ENCODE measurements at regions not wholly inside any gene's neighbourhood (a gene's known extent, or its start where the extent isn't known, plus 50 kb on each side); places are given as distances from the start of the nearest gene placed in this dataset.
A peak's percentile ranks its signal among the peaks of the same experiment; 100 is the strongest.

DNA sequence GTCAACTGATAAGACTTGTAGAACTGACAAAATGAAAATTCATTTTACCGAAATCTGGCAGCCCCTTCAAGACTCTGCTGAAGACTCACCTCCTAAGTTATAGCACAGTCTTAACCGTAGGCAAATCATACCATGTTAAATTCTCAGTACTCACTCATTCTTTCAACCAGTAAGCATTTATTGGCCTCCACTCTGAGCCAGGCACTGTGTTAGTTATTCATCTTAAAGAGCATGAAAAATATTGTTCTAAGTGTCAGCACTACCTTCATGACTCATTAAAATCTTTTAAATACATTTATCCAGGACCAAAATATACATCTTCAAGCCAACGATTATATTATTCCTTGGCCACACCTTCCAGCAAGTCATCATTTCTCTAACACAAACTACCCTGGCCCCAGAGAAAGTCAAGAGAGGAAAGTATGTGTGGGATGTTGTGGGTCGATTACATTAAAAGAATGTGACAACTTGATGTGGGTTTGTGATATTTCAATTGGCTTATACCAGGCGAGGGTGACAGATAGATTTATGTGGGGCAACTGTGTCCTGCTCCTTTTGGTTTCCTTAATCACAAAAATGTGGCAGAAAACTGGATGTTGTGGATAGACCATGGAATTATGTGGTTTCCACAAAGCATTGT lies 55.0 kb downstream of the TMEM30B start:
- Histone ChIP-seq H3K27me3 (no peaks in the 10 kb centered on the region), H3K4me3 (no peak overlapping the region), H3K27ac (no peak overlapping the region), H3K36me3 (no peaks in the 10 kb centered on the region), H3K4me1 (peaks cover 0 to 6% (median 0%) of the 10 kb centered on the region in 4 donors), H3K9me3 (no peaks in the 10 kb centered on the region)
- no peak for TF ChIP-seq POLR2A (IDR thresholded peaks at IDR 0.05)
- no peak for TF ChIP-seq POLR2AphosphoS5 (IDR thresholded peaks at IDR 0.05)
- TF ChIP-seq, protein P1, sequence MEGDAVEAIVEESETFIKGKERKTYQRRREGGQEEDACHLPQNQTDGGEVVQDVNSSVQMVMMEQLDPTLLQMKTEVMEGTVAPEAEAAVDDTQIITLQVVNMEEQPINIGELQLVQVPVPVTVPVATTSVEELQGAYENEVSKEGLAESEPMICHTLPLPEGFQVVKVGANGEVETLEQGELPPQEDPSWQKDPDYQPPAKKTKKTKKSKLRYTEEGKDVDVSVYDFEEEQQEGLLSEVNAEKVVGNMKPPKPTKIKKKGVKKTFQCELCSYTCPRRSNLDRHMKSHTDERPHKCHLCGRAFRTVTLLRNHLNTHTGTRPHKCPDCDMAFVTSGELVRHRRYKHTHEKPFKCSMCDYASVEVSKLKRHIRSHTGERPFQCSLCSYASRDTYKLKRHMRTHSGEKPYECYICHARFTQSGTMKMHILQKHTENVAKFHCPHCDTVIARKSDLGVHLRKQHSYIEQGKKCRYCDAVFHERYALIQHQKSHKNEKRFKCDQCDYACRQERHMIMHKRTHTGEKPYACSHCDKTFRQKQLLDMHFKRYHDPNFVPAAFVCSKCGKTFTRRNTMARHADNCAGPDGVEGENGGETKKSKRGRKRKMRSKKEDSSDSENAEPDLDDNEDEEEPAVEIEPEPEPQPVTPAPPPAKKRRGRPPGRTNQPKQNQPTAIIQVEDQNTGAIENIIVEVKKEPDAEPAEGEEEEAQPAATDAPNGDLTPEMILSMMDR (IDR thresholded peaks at IDR 0.05): no peak
- TF ChIP-seq EP300 (IDR thresholded peaks at IDR 0.05): no peak
- DNase-seq: no peak
- 42 to 56% methylated on average over 5 of the region's 5 CpGs for WGBS, 2 donors
- no peak for ATAC-seq (ENCODE audit: low FRiP score in 2 of 2)

DNA sequence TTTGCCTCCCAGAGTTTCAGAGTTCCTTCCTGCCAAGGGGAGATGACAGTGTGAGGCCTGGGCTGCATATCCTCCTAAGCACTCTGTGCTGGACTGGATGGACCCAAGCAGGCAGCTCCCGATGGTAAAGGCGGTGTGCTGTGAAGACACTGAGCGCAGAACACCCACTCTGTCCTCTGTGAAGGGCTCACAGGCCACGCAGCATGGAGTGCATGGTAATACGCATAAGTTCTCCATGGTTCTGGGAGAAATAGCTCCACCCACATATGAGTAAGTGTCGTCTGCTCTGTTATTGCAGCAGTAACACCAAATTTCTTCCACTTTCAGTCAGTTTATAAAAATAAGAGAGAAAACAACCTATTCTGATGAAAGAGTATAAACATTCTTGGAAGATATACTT lies 55.8 kb downstream of the TMEM30B start:
- H3K4me3 ChIP-seq: no peak overlapping the region
- ATAC-seq (ENCODE audit: low FRiP score in 2 of 2) (peak in 1 of 2 donors; percentile 33), DNase-seq (no peak)
- WGBS, 2 donors: 82 to 89% methylated on average over 6 of the region's 6 CpGs
- no peaks in the 10 kb centered on the region for H3K27me3 ChIP-seq
- H3K36me3 ChIP-seq: no peaks in the 10 kb centered on the region
- H3K4me1 ChIP-seq: peaks cover 0 to 6% (median 0%) of the 10 kb centered on the region in 4 donors
- no peak overlapping the region for H3K27ac ChIP-seq
- no peak for TF ChIP-seq POLR2A (IDR thresholded peaks at IDR 0.05)
- TF ChIP-seq POLR2AphosphoS5 (IDR thresholded peaks at IDR 0.05): no peak
- H3K9me3 ChIP-seq: no peaks in the 10 kb centered on the region

DNA sequence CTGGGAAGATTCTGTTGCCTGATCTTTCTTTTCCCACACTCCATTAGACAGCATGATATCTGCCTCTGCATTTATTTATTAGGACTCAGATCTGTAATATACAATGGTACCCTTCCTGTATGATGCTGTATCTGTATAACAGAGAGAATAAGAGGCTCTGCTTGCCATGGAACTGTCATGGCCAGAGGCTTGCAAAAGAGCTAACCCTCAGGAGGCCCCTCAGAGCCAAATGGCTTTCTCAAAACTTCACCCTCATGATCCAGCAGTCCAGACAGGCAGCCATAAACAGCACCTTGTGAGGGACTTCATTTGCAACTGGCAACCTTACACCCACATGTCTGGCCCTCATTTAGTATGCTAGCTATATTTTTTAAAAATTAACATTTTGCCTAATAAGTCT lies 57.6 kb downstream of the TMEM30B start:
- no peak overlapping the region for H3K4me3 ChIP-seq
- no peak for DNase-seq
- H3K4me1 ChIP-seq: no peaks in the 10 kb centered on the region
- H3K36me3 ChIP-seq: no peaks in the 10 kb centered on the region
- no peak overlapping the region for H3K27ac ChIP-seq
- TF ChIP-seq EP300 (IDR thresholded peaks at IDR 0.05) (no peak), POLR2A (IDR thresholded peaks at IDR 0.05) (no peak), POLR2AphosphoS5 (IDR thresholded peaks at IDR 0.05) (no peak)
- TF ChIP-seq, protein P1 (IDR thresholded peaks at IDR 0.05): no peak
- H3K9me3 ChIP-seq: no peaks in the 10 kb centered on the region
- peak in 1 of 2 donors; percentile 13 for ATAC-seq (ENCODE audit: low FRiP score in 2 of 2)
- no peaks in the 10 kb centered on the region for H3K27me3 ChIP-seq

DNA sequence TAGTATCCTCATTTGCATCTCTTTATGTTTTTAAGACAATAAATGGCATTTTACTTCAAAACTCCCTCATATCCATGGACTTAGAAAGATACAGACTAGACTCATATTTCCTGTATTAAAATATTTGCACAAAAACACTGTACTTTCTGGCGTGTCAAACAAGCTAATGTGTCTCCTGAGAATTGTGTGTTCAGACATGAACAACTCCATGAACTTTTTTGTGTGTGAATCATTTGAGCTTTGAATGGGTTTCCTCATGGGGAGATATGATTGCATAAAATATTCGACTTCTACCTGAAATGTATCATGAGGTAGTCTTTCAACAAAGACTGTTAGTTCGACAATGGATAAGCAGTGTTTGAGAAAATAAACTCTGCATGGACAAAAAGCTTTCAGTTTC lies 58.8 kb downstream of the TMEM30B start:
- Histone ChIP-seq H3K9me3 (no peaks in the 10 kb centered on the region), H3K27ac (no peak overlapping the region), H3K4me1 (no peaks in the 10 kb centered on the region), H3K4me3 (no peak overlapping the region), H3K27me3 (no peaks in the 10 kb centered on the region), H3K36me3 (no peaks in the 10 kb centered on the region)
- DNase-seq: no peak
- ATAC-seq (ENCODE audit: low FRiP score in 2 of 2): peak in 1 of 2 donors; percentile 37
- no peak for TF ChIP-seq EP300 (IDR thresholded peaks at IDR 0.05)
- TF ChIP-seq, protein P1 (IDR thresholded peaks at IDR 0.05): no peak
- TF ChIP-seq POLR2A (IDR thresholded peaks at IDR 0.05): no peak
- no peak for TF ChIP-seq POLR2AphosphoS5 (IDR thresholded peaks at IDR 0.05)
- 74 to 82% methylated on average over 3 of the region's 3 CpGs for WGBS, 2 donors

DNA sequence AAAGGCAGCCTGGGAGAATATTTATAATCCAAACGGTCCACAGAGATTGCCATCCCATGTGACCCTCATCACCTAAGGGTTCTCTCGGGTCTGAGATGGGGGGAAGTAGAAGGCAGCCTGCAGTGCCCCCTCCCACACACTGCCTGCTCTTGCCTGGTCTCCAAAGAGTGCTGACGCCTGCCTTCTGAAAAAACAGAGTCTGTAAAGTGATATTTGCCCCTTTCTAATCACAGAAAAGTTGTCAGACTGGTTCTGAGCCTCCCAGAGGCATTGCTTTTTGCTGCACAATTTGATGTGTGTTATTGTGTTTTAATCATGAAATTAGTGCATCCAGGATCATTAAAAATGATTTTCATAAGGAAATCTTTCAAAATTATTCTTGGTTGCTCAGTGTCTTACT lies 59.2 kb downstream of the TMEM30B start:
- H3K4me1 ChIP-seq: no peaks in the 10 kb centered on the region
- no peaks in the 10 kb centered on the region for H3K36me3 ChIP-seq
- 31 to 36% methylated on average over 3 of the region's 3 CpGs for WGBS, 2 donors
- no peaks in the 10 kb centered on the region for H3K27me3 ChIP-seq
- TF ChIP-seq, protein P1 (IDR thresholded peaks at IDR 0.05): no peak
- no peak for TF ChIP-seq POLR2AphosphoS5 (IDR thresholded peaks at IDR 0.05)
- TF ChIP-seq POLR2A (IDR thresholded peaks at IDR 0.05): no peak
- no peak for TF ChIP-seq EP300 (IDR thresholded peaks at IDR 0.05)
- no peak overlapping the region for H3K4me3 ChIP-seq
- ATAC-seq (ENCODE audit: low FRiP score in 2 of 2): no peak
- H3K9me3 ChIP-seq: no peaks in the 10 kb centered on the region
- H3K27ac ChIP-seq: no peak overlapping the region
- DNase-seq: no peak

All from upper lobe of left lung (tissue), 6 donors.